Spleen (tissue), 7 donors: ENCODE measurements at regions not wholly inside any gene's neighbourhood (a gene's known extent, or its start where the extent isn't known, plus 50 kb on each side); places are given as distances from the start of the nearest gene placed in this dataset.

Experiments used
- POLR2A ChIP-seq, 3 donors: fragments of 450-650 bp; IDR thresholded peaks; one replicate each; pipeline ENCODE4 v1.5.1; 2017; ENCODE audit warnings: antibody characterized with exemption in 3 of 3, mild to moderate bottlenecking in 1 of 3
- TF ChIP-seq, protein P1 (sequence below), 11 experiments: fragments of 200-600 bp in 7 of 11; fragments of 450-650 bp in 4 of 11; sonication (generic) in 4 of 11; IDR thresholded peaks in 8 of 11; conservative IDR thresholded peaks in 3 of 11; 1 replicate in 7 of 11; 2 replicates in 4 of 11; pipeline versions ENCODE4 v1.4.0 to v1.8.0; 2016 to 2021; ENCODE audit warnings: antibody characterized with exemption in 11 of 11, inconsistent platforms in 4 of 11, mild to moderate bottlenecking in 1 of 11
- donor health status: DM: no; HTN: no; CAD: no; lungs with moderate emphysema.
- donor health status: DM: no; HTN: no; CAD: no.
- donor health status: DM: no; HTN: no; CAD: no.

- TF ChIP-seq, protein P1, sequence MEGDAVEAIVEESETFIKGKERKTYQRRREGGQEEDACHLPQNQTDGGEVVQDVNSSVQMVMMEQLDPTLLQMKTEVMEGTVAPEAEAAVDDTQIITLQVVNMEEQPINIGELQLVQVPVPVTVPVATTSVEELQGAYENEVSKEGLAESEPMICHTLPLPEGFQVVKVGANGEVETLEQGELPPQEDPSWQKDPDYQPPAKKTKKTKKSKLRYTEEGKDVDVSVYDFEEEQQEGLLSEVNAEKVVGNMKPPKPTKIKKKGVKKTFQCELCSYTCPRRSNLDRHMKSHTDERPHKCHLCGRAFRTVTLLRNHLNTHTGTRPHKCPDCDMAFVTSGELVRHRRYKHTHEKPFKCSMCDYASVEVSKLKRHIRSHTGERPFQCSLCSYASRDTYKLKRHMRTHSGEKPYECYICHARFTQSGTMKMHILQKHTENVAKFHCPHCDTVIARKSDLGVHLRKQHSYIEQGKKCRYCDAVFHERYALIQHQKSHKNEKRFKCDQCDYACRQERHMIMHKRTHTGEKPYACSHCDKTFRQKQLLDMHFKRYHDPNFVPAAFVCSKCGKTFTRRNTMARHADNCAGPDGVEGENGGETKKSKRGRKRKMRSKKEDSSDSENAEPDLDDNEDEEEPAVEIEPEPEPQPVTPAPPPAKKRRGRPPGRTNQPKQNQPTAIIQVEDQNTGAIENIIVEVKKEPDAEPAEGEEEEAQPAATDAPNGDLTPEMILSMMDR (IDR thresholded peaks at IDR 0.05 in 8 of 11, conservative IDR thresholded peaks at IDR 0.05 in 3 of 11): no peak
- no peak for TF ChIP-seq POLR2A (IDR thresholded peaks at IDR 0.05)
These were observed 96.5 kb upstream of the PRR23E start for GRCh38 chr3:127096256-127097071.
